ENCODE measurements at regions not wholly inside any gene's neighbourhood (a gene's known extent, or its start where the extent isn't known, plus 50 kb on each side); places are given as distances from the start of the nearest gene placed in this dataset.
"Not testable (repeated sequence)": the region's sequence is repeated elsewhere in the genome, so short reads cannot be mapped to it uniquely, and the experiment has no call there.

DNA sequence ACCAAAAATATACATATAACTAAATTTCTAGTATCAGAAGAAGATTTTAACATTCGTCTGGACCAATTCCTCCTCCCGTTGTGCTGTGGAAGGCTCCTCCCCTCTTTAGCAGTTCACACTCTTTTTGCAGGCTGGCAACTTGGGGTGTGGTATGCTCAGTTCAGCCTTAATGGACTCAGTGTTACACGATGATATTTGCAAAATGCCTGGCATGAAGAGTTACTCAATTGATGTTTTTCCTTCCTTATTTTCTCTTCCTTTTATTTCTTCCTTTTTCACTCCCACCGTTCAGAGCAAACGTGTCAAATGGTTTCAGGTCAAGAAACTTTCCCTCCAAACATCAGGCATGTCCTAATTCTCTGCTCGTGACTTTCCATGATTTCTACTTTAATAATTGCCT is 248.3 kb downstream of the PHF14 start:
- no peak for DNase-seq

DNA sequence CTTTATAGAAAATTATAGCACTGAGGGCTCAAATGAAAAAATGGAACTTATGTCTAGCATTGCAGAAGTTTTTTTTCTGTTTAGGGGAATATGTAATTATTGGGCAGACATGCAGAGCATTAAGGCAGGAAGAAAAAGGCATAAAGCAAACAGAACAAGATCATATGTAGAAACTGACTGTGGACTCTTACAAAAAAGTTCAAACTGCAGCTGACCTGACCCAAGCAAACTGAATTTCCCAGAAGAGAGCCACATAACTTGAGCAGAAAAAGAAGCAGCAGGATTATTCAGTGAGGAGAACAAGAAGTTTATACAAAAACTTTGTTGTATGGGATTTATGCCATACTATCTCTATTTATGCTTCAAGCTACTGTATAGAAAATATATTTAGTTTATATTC is 250.9 kb downstream of the PHF14 start:
- DNase-seq = no peak

DNA sequence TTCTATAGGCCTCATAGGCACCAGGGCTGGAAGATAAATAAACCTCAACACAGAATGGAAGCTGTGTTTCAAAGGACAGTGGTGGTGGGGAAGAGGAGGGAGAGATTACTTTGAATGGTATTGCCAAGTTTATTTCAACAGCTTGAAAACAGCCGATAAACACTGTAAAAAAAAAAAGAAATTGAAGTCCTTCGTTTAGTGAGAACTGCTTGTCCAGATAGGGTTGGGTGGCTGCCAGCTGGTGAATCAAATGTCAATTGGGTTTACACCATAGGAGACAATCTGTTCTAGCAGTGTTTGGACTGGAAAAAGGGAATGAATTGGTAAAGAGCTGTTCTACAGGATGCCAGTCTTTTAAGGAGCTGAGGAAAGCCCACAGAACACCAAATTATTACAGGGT is 254.8 kb downstream of the PHF14 start:
- peak; percentile 63 for DNase-seq

DNA sequence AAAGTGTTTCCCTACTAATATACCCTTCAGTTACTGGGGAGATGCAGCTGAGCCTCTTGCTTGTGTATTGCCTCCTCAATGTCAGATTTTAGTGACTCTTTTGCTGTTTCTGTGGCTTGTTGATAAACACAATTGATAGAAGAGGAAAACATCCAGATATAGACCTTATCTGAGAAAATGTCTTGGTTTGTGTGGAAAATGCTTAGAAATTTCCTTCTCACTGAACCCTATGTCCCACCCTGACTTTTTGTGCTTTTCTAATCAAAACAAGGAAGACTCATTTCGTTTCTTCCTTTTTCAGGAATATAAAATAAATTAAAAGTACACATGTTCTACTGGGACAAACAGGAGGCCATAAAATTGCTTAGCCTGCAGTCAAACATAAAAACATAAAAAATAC is 257.5 kb downstream of the PHF14 start:
- no peak for DNase-seq

DNA sequence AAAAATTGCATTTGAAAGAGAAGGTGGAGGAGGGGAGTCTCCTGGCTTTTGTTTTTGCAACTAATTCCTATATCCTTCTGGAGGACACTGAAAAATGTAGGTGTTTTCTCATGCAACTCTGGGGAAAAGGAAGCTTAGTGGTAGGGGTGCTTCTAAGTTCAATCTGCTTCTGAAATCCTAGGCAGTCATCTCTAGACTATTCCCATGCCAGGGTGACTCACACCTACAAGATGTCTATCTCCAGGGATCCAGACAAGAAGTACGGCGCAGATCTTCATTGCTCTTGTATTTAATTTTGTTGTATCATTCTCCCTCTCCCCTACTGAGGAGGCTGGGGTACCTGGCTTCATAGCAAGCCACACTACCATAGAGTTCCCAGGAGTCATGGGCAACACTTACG is 258.8 kb downstream of the PHF14 start:
- no peak for DNase-seq

DNA sequence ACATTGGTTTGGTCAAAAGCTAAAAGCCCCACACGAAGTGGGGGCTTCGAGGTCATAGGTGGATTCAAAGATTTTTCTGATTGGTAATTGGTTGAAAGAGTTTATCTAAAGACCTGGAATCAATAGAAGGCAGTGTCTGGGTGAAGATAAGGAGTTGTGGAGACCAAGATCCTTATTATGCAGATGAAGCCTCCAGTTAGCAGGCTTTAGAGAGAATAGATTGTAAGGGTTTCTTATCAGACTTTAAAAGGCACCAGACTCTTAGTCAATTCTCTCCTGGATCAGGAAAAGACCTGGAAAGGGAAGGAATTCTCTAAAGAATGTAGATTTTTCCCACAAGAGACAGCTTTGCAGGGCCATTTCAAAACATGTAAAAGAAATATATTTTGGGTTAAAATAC is 260.2 kb downstream of the PHF14 start:
- DNase-seq = no peak

DNA sequence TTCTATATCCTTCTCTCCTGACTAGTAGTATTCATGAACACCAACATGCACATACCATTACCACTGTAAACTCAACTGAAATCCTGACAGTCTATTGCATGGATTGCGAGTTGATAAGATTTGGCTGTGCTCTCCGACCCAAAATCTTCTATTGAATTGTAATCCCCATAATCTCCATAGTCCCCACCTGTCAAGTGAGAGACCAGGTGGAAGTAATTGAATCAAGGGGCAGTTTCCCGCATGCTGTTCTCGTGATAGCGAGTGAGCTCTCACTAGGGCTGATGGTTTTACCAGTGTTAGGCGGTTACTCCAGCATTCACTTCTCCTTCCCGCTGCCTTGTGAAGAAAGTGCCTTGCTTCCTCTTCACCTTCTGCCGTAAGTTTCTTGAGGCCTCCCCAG is 261.8 kb downstream of the PHF14 start:
- DNase-seq = no peak

DNA sequence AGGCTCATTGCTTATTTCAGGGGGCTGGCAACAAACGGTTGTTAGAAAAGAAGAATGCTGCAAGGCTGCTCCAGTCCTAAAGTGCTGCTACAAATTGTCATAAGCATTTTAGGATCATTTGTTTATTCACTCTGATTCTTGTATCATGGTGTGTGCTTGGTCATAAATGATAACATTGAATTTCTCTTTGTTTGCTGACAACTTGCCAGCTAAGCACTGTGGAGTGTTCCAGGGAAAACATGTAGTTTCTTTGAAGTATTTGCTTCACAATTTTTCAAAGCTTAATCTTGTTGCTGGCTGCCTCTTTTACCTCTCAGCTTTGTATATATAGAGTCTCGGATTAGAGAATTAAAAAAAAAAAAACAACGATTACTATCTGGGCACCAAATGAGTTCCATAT is 263.0 kb downstream of the PHF14 start:
- DNase-seq = peak; percentile 43

DNA sequence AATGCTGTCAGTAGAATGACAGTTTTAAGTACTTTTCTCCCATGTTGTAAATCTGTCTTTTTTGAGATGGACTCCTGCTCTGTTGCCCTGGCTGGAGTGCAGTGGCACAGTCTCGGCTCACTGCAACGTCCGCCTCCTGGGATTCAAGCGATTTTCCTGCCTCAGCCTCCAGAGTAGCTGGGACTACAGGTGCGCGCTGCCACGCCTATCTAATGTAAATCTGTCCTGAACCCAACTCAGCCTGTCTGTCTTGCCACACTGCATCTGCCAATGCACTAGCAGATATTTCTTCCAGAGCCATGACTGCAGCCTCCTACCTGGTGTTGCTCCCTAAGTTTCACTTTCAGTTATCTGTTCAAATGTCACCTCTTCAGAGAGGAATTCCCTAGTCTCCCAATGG is 264.1 kb downstream of the PHF14 start:
- DNase-seq = no peak

DNA sequence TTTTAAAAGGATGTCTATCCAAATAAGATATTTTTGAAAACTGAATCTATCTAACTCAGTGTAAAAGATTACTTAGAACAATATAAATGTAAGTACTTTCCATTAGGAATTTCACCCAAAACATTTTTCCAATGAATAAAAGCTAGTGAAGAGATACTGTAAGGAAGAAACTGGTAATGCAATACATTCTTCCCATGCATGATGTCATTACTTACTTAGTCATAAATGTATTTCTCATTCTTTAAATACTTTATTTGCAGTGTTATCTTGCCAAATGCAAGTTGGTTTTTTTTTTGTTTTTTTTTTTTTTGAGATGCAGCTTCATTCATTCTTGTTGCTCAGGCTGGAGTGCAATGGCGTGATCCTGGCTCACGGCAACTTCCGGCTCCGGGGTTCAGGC is 265.6 kb downstream of the PHF14 start:
- DNase-seq = no peak

DNA sequence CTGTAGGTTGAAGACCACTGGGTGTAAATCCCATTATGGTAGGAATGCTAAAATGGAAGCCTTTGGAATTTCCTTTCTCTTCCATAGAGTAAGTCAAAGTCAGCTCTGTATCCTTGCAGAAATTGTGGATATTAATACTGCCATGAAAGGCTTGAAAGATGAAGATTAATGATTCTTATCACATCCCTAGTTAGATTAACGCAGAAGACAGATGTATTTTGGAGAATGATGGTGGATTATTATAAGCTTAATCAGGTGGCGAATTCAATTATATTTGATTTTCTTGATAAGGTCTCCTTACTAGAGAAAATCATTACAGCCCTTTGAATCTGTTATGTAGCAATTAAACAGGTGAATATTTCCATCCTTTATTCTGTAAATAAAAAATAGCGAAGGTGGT is 270.1 kb downstream of the PHF14 start:
- no peak for DNase-seq

DNA sequence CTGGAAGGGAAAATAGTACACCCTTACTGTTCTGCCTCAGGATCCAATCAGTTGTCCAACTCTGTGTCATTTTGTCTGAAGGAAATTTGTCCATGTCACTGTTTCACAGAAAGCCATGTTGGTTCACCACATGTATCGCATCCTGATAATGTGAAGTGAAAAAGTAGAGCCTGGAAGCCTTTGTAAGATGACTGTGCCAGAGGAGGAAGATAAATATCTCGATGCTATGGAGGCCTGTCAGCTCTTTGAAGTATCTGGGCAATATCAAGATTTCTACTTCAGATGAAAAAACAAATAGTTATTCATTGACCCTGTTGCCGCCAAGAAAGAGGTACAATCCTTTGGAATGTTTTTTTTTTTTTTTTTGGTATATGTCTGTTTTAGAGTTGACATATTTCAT is 270.5 kb downstream of the PHF14 start:
- no peak for DNase-seq

DNA sequence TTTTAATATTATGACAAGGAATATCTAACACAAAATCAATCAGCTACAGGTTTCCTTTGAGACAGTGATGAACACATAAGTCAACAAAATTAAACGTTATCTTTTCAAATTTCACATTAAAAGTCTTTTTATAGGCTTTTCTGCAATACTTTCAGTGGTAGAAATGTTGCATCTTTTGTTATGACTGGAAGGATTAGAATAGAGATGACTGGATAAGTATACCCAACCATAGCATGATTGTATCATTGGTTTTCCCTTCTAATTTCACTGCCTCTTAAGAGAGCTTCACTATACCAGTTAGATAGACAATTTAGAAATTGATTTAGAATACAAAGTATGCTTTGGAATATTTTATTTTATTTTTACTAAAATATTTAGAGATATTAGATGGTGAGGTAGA is 273.9 kb downstream of the PHF14 start:
- DNase-seq = no peak

DNA sequence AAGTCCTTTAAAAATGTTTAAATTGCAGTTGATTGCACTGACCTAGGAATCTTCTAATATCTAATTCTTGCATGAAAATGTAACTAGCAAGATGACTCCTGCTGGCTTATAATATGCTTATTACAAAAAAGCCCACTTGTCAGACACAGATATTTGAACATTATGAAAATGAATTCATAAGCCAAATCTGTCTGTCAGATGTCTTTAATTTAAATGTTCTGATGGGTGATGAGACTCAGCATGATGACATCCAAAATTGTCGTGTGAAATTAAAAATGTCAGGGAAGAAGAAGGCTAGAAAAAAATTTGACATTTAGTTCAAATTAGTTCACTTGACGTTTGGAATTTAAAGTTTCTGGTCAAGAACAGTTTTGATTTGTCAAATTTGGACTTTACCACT is 277.8 kb downstream of the PHF14 start:
- no peak for DNase-seq

DNA sequence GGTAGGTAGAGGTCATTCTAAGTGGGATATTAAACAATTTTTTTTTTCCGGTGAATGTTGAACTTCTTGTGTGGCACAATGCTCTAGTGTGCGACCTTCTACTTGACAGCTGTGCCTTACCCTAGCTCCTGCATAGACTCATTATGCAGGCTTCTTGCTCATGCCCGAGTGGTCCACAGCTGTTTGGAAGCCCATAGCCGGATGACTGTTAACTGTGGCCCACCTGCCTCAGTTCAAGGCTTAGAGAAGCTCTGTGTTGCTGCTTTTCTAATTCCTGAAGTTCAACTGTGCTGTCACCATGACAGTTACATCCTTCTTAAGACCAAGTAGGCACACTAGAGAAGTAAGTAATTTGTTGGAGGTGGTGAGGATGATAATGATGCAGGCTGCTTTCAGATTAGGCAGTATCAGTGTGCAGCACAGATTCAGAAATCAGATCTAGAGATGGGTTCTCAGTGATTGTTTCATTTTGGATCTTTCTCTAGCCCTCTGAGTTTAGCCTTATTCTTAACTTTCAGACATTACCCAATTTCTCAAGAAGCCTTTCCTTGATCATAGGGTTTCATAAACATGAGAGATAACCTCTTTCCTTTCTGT is 278.4 kb downstream of the PHF14 start:
- DNase-seq = no peak

DNA sequence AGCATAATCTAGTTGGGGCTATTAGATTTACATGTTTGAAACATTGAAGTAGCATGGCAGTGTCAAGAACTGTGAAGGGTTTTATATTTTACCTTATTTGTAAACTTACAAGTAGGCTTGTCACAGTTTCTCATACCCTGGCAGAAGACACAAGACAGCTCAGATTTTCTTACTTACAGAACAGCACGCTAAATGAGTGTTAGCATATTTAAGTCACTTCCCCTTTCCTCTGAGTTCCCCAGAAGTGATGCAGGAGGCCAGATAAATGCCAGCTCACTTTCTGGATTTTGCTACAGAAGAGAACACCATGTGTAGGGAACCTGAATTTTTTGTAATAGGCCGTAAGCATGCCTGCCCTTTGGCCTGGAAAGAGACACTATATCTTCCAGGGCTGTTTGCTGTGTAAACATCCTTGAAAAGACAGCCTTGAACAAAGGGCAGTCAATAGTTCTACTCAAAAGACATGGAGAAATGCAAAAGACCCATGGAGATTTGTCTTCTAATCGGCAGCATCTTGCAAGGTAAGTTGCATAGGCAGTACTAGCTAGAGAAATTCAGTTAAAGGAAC is 279.1 kb downstream of the PHF14 start:
- DNase-seq = no peak

DNA sequence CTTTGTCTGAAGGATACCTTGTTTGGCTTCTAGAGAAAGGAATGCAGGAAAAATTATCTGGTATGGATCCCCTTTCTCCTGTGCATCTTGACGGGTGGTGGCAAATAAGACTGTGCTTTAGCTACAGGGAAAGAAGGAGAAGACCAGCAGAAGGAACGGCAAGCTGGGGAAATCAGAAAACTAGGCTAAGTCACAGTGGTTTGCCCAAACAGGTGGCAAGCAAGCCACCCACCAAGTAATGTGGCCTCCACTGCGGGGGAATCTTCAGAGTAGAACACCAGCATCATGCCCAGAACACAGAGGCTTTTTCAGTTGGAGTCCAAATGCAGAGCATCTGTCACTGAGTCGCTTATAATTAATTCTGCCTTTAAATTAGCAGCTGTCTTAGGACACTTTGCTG is 282.8 kb downstream of the PHF14 start:
- DNase-seq = no peak

DNA sequence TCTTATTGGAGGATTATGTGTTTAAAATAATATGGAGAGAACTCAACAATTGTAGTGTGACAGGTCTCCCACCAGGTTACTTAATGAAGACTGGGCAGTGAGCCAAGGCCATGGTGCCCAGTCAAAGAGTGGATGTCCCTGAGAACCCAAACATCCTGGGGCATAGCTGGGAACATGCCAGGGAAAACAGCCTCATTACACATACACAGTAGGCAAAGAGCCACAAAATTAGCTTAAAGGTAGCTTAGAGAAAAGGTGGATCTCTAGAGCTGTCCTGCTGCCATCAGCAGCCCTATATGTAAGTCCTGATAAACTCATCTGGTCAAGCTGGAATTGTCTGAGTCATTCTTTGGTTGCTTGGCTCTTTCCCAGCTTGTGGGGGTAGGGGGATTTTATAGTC is 287.8 kb downstream of the PHF14 start:
- peak; percentile 97 for DNase-seq

DNA sequence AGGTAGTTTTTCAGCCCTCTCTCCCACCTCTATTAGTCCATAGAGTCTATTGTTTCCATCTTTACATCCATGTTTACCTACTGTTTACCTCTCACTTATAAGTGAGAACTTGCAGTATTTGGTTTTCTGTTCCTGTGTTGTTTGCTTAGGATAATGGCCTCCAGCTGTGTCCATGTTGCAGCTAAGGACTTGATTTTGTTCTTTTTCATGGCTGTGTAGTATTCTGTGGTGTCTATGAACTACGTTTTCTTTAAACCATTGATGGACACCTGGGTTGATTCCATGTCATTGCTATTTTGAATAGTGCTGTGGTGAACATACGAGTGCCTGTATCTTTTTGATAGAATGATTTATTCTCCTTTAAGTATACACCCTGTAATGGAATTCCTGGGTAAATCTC is 292.4 kb downstream of the PHF14 start:
- no peak for DNase-seq

DNA sequence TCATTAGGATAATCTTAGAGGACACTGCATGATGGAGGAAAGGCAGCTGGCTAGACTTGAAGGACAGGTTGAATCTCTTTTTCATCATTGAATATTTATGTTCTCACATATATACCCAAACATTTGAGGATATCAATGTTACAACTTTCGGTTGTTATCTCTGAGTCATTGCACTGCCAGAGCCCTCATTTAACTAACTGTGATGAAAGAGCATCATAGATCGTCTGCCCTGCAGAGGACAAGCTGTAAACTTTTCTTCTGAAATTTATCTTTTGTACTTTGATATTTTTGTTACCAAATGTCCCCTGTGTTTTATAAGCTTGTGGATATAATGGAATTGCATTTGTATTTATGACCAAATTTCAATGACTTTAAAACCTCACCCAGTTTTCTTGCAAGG is 298.7 kb downstream of the PHF14 start:
- DNase-seq = no peak

DNA sequence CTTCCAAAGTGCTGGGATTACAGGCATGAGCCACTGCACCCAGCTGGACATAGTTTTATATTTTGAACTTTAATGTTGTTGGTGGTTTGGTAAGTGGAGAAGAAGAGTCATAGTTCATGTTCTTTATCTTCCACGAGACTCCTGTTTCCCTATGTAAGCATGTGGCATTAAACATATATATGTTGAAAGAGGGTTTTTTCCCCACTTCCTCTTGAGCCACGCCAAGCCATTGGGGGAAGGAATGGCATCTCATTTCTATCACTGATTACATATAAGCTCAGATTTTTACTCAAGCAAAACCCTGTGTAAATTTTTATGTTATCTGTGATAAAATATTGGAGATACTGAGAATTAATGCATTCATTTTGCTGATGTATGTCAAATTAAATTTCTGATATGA is 300.4 kb downstream of the PHF14 start:
- no peak for DNase-seq

DNA sequence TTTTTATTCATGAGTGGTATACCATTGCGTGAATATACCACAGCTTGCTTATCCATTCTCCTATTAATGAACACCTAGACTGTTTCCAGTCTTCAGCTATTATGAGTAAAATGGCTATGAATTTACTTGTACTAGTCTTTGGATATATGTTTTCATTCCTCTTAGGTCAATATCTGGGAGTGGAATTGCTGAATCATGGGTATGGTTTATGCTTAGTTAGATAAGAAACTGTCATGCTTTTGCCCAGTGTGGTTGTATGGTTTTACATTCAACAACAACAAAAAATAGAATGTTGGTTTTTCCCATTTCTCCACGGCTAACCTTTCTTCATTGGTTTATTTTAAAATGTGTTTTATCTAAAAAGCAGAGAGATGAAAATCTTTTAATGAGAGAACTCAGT is 308.3 kb downstream of the PHF14 start:
- DNase-seq = no peak

DNA sequence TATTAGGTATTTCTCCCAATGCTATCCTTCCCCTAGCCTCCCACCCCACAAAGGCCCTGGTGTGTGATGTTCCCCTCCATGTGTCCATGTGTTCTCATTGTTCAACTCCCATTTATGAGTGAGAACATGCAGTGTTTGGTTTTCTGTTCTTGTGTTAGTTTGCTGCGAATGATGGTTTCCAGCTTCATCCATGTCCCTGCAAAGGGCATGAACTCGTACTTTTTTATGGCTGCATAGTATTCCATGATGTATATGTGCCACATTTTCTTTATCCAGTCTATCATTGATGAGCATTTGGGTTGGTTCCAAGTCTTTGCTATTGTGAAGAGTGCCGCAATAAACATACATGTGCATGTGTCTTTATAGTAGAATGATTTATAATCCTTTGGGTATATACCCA is 309.9 kb downstream of the PHF14 start:
- DNase-seq = not testable (repeated sequence)

DNA sequence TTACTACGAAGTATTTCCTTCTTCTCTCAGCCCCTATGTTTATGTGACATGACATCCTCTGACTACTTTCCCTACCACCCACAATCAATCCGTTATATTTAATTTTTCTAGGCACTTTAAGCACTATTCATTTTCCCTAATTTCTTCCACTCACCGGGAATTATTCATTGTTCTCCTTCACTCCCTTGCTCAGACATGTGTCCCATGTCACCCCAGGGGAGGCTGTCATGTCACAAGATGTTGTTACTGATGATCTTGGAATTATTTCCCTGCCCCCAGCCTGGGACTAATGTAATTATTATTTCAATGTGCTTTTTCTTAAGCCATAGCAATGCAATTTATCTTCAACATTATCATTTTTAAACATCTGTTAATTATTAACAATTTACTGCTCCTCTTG is 317.2 kb downstream of the PHF14 start:
- DNase-seq = no peak

DNA sequence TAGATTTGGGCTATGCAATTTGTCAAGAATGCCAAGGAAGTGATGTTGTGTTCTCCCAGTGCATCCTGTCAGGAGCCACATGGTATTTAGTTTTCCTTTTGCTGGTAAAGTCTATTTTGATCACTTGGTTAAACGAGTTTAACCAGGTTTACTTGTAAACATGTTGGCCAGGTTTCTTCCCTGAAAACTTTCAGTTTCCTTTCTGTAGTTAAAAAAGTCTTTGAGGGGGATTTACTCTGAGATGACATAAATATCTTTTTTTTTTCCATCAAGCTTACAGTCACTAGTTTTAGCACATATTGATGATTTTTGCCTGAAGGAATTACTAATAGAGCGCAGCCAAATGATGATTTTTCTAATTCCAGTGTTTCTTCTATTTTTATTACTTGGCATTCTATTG is 320.5 kb downstream of the PHF14 start:
- no peak for DNase-seq

DNA sequence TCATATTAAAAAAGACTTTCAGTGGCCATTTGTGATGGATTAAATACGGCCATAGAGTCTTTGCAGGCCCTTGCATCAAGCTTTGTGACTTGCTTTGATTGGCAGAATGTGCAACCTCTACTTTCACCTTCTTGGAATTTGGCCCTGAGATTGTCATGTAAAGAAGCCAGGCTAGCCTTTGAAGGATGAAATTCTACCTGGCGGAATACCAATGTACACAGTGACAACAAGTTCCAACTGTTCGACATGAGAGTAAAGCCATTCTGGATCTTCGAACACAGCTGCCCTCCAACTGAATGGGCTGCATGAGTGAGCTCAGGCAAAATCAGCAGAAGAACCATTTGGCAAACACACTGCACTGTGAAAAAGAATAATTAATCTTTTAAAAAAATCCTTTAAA is 321.3 kb downstream of the PHF14 start:
- no peak for DNase-seq

All from DMS79 treated with DMSO at 0.1 percent for 48 hours (cell line).